ENCODE measurements at regions not wholly inside any gene's neighbourhood (a gene's known extent, or its start where the extent isn't known, plus 50 kb on each side); places are given as distances from the start of the nearest gene placed in this dataset.

DNA sequence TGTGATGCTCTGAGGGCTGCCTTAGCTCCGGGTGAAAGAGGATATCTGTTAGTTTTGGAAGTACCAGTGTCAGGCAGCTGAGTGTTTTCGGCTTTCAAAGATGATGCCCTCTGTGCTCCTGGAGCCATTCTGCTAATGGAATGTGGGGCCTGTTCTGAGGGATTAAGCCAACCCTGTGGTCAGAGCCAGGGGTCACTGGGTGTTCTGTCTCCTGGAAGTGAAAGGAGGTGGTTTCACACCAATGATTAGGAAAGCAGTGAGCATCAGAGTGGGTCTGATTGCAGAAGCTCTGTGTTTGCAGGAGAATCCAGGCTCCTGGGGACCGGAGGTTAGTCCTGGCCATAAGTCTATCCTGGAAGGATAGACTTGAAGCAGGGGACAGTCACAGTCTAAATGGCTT is 94.6 kb downstream of the UQCRFS1 start:
- TF ChIP-seq, protein P1, sequence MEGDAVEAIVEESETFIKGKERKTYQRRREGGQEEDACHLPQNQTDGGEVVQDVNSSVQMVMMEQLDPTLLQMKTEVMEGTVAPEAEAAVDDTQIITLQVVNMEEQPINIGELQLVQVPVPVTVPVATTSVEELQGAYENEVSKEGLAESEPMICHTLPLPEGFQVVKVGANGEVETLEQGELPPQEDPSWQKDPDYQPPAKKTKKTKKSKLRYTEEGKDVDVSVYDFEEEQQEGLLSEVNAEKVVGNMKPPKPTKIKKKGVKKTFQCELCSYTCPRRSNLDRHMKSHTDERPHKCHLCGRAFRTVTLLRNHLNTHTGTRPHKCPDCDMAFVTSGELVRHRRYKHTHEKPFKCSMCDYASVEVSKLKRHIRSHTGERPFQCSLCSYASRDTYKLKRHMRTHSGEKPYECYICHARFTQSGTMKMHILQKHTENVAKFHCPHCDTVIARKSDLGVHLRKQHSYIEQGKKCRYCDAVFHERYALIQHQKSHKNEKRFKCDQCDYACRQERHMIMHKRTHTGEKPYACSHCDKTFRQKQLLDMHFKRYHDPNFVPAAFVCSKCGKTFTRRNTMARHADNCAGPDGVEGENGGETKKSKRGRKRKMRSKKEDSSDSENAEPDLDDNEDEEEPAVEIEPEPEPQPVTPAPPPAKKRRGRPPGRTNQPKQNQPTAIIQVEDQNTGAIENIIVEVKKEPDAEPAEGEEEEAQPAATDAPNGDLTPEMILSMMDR (IDR thresholded peaks at IDR 0.05): no peak
- no peak for TF ChIP-seq POLR2A (IDR thresholded peaks at IDR 0.05)
- TF ChIP-seq POLR2AphosphoS5 (IDR thresholded peaks at IDR 0.05): no peak
- no peak for TF ChIP-seq EP300 (IDR thresholded peaks at IDR 0.05)

Measured in sigmoid colon (tissue), 4 donors.